GM19463 (cell line): ENCODE measurements at regions not wholly inside any gene's neighbourhood (a gene's known extent, or its start where the extent isn't known, plus 50 kb on each side); places are given as distances from the start of the nearest gene placed in this dataset.

ENCODE experiments used
- ATAC-seq: cut with Tn5 transposase; IDR thresholded peaks from one replicate; pipeline ENCODE4 v1.9.1; 2021; ENCODE audit warnings: mild to moderate bottlenecking, moderate library complexity; ENCODE audit not compliant: unreplicated experiment

DNA sequence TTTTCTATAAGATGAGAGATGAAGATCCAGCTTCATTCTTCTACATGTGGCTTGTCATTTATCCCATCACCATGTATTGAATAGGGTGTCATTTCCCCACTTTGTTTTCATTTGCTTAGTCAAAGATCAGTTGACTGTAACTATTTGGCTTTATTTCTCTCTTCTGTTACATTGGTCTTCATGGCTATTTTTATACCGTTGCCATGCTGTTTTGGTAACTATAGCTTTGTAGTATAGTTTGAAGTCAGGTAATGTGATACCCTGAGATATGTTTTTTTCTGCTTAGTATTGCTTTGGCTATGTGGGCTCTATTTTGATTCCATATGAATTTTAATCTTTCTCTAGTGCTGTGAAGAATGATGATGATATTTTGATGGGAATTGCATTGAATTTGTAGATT is 514.3 kb downstream of the GBA3 start:
- no peak for ATAC-seq

GRCh38 chr4:23202712-23203247 is 510.0 kb downstream of the GBA3 start:
- ATAC-seq: no peak

- ATAC-seq: no peak
These were observed 502.0 kb downstream of the GBA3 start for GRCh38 chr4:23194751-23195150.

DNA sequence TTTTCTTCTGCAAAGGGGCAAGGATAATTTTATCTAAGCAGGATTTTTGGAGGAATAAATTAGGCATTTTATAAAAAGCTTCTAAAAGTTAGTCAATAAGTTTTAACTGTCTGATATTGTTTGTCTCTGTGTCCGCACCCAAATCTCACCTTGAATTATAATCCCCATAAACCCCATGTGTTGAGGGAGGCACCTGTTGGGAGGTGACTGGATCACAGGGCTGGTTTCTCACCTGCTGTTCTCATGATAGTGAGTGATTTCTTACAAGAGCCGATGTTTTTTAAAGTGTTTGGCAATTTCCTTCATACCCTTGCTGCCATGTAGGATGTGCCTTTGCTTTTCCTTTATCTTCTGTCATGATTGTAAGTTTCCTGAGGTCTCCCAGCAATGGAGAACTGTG is 481.4 kb downstream of the GBA3 start:
- no peak for ATAC-seq

DNA sequence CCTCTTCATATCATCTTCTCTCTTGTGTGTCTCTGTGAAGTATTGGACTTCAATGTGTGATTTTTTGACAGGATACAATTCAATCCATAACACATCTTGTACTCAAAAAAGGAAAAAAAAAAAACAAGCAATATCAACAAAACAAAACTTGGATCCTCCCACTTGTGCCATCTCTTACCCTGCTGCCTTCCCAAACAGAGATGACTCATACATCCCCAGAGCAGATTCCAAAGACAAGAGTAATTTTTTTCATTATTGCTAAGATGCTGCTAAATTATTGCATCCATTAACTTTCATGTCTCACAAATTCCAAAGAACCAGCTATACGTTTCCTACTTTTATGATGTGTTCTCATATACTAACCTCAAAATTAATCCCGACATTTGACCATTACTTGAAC is 479.2 kb downstream of the GBA3 start:
- ATAC-seq: no peak

- ATAC-seq: no peak
These were observed 477.0 kb downstream of the GBA3 start for GRCh38 chr4:23169608-23170311.

DNA sequence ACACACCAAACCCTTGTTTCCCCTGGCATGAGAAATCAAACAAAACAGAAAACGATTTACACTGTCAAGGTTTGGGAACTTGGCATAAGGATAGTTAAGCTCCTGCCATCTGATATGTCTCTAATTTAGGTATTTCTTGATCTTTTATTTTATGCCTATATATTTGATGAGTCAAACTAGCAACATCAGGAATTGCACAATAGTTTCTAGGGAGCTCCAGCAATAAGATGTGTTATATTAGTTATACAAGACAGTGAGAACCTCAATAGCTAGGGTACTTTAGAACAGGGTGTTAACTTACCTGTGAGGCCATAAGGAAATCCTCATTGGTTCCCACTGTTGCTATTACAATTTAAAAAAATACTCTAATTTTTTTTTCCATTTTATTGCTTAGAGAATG is 474.2 kb downstream of the GBA3 start:
- no peak for ATAC-seq

DNA sequence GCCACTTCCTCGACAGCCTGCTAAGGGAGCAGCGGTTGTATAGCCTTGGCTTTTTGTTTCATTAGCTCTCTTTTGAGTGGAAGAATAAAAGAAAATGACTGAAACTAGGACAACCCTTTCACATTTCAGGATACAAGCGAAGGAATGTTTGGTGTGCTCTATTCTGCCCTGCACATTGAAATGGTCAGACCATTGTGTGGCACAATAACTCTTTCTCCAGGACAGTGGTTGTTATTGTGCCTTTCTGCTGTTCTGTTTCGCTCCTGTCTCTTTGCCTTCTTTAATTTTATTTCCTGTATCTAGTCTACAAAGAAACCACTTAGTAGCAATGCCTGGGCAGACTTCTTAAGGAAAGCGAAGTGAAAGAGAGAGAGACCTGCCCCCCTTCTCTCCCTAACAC is 473.7 kb downstream of the GBA3 start:
- ATAC-seq: no peak

DNA sequence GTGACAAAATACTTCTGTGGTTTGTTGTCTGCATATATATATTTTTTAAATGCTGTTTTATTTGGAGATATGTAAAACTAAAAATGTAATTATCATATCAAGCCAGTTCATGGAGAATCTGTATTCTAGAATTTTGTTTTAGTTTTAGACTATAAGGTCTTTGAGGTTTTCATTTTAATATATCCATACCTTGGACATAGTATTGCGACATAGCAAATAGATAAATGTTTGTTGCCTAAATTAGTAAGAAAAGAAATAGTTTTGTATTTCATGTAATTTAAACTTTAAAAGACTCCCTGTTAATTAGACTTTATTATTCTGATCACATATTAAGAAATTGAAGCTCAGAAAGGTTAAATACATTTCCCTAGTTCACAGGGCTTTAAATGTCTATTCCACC is 472.9 kb downstream of the GBA3 start:
- no peak for ATAC-seq

DNA sequence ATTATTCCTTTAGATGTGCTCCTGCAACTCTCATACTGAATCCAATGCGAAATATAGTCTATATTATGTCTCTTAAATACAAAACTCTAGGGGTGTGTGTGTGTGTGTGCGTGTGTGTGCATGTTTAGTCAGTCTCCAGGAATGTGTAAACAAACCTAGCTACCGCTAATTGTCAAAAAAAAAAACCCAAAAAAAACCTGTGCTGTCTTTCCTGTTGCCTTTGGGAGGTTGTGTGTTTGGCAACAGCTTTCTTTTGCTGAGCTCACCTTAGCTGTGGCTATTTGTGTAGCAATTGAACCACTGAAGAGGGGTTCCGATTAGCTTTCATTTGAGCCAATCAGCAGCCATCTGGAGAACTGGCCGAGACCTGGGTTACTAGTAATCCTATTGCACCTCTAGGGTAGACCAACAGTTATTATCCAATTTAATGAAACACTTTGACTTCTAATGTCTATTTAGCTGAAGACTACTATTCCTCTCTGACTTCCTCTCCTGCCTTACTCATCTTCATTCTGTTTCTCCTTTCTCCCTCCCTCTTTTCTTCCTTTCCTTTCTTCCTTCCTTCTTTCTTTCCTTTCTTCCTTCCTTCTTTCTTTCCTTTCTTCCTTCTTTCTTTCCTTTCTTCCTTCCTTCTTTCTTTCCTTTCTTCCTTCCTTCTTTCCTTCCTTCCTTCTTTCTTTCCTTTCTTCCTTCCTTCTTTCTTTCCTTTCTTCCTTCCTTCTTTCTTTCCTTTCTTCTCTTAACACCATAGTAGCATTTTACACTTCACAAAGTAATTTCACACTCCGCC is 471.1 kb downstream of the GBA3 start:
- no peak for ATAC-seq

DNA sequence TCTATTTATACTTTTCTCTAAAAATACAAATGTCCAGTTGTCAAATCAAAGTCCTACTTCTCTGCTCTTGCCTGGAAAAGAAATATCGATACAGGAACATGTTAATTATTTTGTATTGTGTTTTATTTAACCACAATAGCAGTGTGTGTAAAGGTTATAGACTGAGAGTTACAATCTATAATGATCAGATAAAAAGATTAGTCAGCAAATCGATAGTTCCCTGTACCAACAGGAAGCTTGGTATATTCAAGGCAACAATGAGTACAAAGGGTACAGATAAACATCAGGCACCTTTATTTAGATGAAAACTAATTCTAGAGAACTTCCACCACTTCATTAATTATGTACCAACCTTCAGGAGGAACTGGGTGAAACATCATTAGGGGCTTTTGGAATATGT is 469.5 kb downstream of the GBA3 start:
- no peak for ATAC-seq

GRCh38 chr4:23161787-23162186 is 469.1 kb downstream of the GBA3 start:
- no peak for ATAC-seq

GRCh38 chr4:23153076-23153475 is 460.3 kb downstream of the GBA3 start:
- no peak for ATAC-seq

DNA sequence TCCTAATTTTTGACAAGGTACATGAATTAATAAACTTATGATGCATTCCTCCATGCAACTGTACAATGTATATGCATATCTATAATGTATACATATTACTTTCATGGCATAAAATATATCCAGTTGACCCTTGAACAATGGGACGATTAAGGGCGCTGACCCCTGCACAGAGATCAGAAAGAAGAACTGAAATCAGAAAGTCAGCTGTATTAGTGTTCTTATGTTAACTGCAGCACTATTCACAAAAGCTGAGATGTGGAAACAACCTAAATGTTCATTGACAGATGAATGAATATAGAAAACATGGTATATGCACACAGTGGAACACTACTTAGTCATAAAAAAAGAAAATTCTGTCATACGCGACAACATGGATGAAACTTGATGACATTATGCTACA is 457.1 kb downstream of the GBA3 start:
- no peak for ATAC-seq

GRCh38 chr4:23144707-23145106 is 452.0 kb downstream of the GBA3 start:
- no peak for ATAC-seq

DNA sequence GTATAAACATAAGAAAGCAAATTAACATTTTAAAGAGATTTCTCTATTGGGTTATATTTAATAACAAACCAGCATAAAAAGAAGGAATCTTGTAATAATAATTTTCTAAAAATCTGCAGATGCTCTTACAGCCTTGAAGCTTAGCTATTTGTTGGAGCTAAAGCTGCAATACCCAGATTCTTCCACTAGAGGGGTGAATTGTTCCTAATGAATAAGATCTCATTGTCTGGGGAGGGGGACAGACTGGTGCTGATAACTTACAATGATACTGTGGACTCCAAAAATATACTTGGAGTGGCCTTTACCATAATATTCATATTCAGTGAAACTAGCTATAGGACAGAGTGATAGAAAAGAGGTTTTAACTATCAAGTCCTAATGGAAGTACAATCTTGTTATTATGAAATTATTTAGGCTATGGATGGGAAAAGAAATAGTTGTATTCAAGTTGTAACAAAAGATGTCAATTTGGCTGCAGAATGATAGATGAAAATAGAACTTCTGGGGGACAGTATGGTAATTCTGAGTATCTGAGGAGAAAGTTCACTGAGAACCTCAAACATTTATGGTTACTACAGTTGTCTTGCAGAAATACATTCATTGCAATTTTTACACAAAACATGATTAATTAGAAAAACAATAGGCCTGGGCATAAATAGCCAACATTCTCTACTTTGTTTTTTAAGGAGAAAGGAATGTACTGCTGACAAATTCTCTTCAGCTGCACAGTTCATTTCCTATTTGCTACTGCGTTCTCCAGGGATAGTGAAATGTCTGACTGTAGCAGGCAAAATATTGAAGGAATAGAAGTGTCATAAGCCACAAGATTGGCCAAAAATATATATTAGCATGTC is 443.3 kb downstream of the GBA3 start:
- ATAC-seq: peak; percentile 66

GRCh38 chr4:23134331-23134730 is 441.6 kb downstream of the GBA3 start:
- ATAC-seq: no peak

DNA sequence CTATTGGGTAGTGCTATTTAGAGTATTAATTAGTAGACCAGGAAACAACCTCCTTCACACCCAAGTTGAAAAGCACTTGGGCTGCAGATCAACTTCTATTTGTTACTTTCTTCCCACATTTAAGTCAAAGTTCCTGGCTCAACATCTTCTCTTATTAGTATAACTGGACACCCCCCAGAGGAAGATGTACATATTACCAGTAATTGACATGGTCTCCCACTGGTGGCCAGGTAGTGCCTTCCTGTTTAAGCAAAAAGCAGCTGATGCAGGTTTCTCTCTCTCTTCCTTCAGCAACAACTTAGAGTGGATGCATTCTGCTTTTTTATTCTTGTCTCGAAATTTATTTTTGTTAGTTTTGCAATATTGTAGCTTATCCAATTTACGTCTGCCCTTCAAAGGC is 438.1 kb downstream of the GBA3 start:
- no peak for ATAC-seq

GRCh38 chr4:23125118-23125517 is 432.4 kb downstream of the GBA3 start:
- no peak for ATAC-seq

DNA sequence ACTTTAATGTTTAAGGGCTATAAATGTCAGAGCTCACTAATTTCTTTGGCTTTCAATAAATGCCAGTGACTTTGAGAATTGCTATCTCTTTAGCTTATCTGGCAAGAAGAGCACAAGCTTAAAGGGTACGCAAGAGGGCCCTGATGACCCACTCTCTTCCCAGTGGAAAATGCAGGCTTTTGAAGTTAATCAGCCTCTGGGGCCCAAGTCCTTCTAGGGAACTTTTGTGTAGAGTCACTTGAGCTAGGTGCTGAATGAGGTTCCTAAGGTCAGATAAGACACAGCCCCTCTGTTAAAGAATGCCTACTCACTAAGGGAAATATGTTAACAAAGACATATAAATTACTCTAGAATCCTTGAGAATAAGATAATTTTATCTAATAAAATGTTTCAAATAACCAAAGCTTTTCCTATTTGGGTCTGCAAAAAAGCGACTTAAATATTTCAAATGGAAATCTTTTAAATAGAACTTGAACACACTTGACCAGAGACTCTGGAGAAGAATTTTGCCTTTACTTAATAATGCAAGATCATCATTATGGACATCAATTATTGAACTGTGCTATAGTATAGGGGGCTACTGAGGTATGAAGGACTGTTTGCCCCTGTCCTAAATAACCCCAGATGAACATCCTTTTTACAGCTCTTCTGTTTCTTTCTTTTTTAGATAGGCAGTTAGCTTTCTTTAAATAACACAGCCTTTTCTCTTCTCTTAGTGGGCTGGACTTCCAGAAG is 430.1 kb downstream of the GBA3 start:
- ATAC-seq: no peak

- no peak for ATAC-seq
These were observed 427.6 kb downstream of the GBA3 start for GRCh38 chr4:23120374-23120773.
